Stimulated activated memory B cell treated with anti-CD40 and anti-IgM and Interleukin-4, amounts not matched to agents 10 μg/mL and 1 μg/mL and 100 μg/mL, for 72 hours (primary cell): ENCODE measurements at regions not wholly inside any gene's neighbourhood (a gene's known extent, or its start where the extent isn't known, plus 50 kb on each side); places are given as distances from the start of the nearest gene placed in this dataset.

Experiments
- ATAC-seq: fragments of 150-1000 bp; cut with Tn5 transposase; 2 replicates; pipeline ENCODE4 v1.10.0; 2021
- H3K27ac Mint-ChIP-seq: one replicate; pipeline ENCODE4 v1.8.0; 2022; ENCODE audit warnings: mild to moderate bottlenecking, mixed read lengths
- H3K27me3 Mint-ChIP-seq: one replicate; pipeline ENCODE4 v1.8.0; 2022; ENCODE audit warnings: mixed read lengths
- H3K36me3 Mint-ChIP-seq: one replicate; pipeline ENCODE4 v1.8.0; 2022; ENCODE audit warnings: mixed read lengths
- H3K4me1 Mint-ChIP-seq: one replicate; pipeline ENCODE4 v1.8.0; 2022; ENCODE audit warnings: mixed read lengths
- H3K4me3 Mint-ChIP-seq: one replicate; pipeline ENCODE4 v1.8.0; 2022; ENCODE audit warnings: mild to moderate bottlenecking, moderate library complexity, mixed read lengths
- H3K9me3 Mint-ChIP-seq: one replicate; pipeline ENCODE4 v1.8.0; 2022; ENCODE audit warnings: mixed read lengths

DNA sequence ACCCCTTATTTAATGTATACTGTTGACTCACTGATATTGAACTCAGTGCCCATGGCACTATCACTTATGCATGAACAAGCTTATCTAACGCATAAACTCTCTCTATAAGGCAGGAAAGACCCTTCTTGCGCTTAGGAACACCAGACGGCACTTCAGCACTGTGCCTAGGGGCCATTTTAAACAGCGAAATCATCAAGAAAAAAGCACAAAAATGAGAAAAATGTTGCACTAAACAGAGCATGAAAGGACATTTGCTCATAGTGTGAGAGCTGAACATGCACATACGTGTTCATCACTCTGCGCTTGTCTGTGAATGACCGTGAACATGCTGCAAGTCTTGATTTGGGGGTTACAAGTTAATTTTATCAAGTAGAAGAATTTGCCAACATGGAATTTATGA, 109.6 kb downstream of the WDR11 start:
- H3K27ac Mint-ChIP-seq = no peak overlapping the region
- no peaks in the 10 kb centered on the region for H3K4me1 Mint-ChIP-seq
- no peaks in the 10 kb centered on the region for H3K9me3 Mint-ChIP-seq
- no peaks in the 10 kb centered on the region for H3K36me3 Mint-ChIP-seq
- H3K4me3 Mint-ChIP-seq = no peak overlapping the region
- peaks cover 11% of the 10 kb centered on the region for H3K27me3 Mint-ChIP-seq
- no peak for ATAC-seq

GRCh38 chr10:120961795-120962755, 110.9 kb downstream of the WDR11 start:
- Mint-ChIP-seq H3K27me3 (peaks cover 11% of the 10 kb centered on the region), H3K36me3 (no peaks in the 10 kb centered on the region), H3K4me1 (no peaks in the 10 kb centered on the region), H3K9me3 (no peaks in the 10 kb centered on the region), H3K4me3 (no peak overlapping the region), H3K27ac (no peak overlapping the region)
- ATAC-seq = no peak

DNA sequence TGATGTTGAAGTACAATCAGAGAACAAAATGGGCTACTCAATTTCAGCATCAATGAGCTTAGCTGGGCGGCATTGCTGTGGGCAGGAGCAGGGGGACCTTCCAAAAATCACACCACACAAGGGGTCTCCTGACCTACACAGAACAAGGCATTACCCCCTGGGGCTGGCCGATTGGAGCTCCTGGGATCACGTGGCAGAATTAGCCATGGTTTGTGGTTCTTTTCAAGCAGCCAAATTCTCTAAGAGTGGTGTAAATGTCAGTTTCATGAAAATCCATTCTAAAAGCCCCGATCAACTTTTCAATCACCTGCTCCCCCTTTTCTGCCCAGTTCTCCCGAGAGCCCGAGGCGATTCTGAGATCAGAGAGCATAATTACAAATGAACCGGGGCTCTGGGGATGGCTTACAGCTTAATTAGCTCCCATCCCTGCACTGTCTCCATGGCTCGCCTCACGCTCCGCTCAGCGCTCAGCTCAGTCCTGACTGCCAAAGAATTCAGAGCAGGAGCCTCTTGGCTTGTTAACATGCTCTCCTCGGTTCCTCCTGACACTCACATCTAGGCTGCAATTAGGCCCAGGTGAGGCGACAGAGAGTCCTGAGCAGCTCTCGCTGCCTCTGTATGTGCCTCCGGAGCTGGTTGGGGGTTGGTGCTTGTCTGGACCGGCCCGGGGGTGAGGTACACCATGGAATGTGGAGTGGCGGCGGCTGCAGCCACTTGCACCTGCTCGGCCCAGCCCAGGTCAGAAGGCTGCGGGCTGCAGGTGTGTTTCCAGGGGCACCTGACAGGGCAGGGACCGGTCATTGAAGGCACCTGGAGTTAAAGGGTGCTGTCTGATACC, 111.8 kb downstream of the WDR11 start:
- Mint-ChIP-seq H3K36me3 (no peaks in the 10 kb centered on the region), H3K9me3 (peaks cover 2% of the 10 kb centered on the region), H3K27ac (no peak overlapping the region), H3K4me3 (no peak overlapping the region), H3K4me1 (no peaks in the 10 kb centered on the region), H3K27me3 (peaks cover 11% of the 10 kb centered on the region)
- no peak for ATAC-seq

DNA sequence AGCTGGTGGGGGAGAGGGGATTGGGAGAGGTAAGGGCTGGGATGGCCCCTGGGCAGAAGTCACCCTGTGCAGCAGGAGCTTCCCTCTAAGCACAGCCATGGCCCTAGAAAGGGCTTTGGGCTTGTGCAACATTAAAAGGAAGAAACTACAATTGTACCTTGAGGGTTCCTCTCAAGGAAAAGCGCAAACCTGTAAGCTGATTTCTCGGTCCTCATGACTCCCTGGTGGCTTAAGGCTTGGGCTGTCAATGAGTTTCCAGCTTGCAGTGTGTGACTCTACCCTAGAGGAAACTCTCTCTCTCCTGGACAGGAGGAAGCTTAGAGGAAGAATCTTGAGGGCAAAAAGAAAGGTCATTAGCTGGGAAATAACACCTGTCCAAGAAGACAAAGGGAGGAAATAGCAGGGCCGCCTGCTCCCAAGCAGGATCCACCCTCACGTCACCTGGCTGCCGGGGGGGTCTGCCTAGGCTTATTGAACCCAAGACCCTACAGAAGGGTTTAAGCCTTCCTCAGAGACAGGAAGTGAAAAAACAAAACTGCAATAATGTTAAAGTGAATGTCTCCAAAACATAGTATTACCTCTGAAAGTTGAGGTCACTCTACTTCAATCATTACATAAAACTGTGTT, 112.5 kb downstream of the WDR11 start:
- H3K9me3 Mint-ChIP-seq = peaks cover 2% of the 10 kb centered on the region
- H3K36me3 Mint-ChIP-seq = no peaks in the 10 kb centered on the region
- peaks cover 12% of the 10 kb centered on the region for H3K27me3 Mint-ChIP-seq
- H3K4me1 Mint-ChIP-seq = no peaks in the 10 kb centered on the region
- ATAC-seq = no peak
- H3K27ac Mint-ChIP-seq = no peak overlapping the region
- no peak overlapping the region for H3K4me3 Mint-ChIP-seq

- no peaks in the 10 kb centered on the region for H3K36me3 Mint-ChIP-seq
- peaks cover 22% of the 10 kb centered on the region for H3K27me3 Mint-ChIP-seq
- peaks cover 2% of the 10 kb centered on the region for H3K9me3 Mint-ChIP-seq
- H3K4me1 Mint-ChIP-seq = no peaks in the 10 kb centered on the region
- no peak overlapping the region for H3K27ac Mint-ChIP-seq
- H3K4me3 Mint-ChIP-seq = no peak overlapping the region
- no peak for ATAC-seq
Observed at GRCh38 chr10:120966657-120967045, 115.5 kb downstream of the WDR11 start.

- H3K4me3 Mint-ChIP-seq = no peak overlapping the region
- no peak for ATAC-seq
- H3K27ac Mint-ChIP-seq = no peak overlapping the region
- no peaks in the 10 kb centered on the region for H3K36me3 Mint-ChIP-seq
- peaks cover 5% of the 10 kb centered on the region for H3K9me3 Mint-ChIP-seq
- H3K4me1 Mint-ChIP-seq = no peaks in the 10 kb centered on the region
- peaks cover 13% of the 10 kb centered on the region for H3K27me3 Mint-ChIP-seq
Observed at GRCh38 chr10:120969219-120969645, 118.1 kb downstream of the WDR11 start.

DNA sequence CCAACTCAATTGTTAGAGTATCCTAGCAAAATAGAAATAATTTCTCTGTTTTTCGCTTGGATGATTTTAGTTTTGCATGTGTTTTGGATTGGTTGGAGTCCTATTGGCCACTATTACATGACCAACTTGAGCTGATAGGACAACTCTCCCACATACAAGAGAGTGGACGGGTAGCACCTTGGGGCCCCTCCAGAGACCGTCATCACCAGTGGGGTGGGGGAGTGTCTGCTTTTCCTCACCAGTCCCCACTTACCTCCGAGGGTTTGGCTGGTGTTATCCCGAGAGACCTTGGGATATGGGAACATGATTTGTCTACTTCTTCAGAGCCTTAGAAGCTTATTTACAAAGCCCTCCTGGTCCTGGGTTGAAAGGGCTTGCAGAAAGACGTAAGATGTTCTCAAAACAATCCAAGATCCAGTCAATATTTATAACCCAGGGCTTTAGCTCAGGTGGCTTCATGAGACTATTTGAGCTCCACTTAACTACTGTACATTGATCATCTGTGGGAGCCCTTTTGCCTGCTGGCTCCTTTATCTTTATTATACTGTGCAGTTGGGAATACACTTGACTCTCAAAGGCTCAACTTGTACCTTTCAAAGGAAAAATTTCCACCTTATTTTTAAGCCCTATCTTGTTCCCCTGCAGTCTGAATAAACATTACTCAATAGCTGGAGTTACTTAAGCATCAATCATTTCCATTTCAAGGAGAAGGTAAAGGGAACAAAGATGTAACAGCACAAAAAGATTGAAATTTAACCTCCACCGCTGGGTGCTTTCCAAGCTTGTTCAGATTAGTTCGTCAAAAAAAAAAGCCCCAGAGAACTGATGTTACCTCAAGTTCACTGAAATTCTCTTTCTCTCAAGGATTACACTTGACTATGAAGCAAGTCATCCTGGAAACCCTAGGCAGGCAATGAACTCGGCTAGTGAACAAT, 119.7 kb downstream of the WDR11 start:
- Mint-ChIP-seq H3K4me1 (no peaks in the 10 kb centered on the region), H3K36me3 (no peaks in the 10 kb centered on the region), H3K27ac (no peak overlapping the region), H3K4me3 (no peak overlapping the region), H3K9me3 (peaks cover 12% of the 10 kb centered on the region), H3K27me3 (peaks cover 22% of the 10 kb centered on the region)
- no peak for ATAC-seq

GRCh38 chr10:120971671-120972070, 120.5 kb downstream of the WDR11 start:
- ATAC-seq = no peak

DNA sequence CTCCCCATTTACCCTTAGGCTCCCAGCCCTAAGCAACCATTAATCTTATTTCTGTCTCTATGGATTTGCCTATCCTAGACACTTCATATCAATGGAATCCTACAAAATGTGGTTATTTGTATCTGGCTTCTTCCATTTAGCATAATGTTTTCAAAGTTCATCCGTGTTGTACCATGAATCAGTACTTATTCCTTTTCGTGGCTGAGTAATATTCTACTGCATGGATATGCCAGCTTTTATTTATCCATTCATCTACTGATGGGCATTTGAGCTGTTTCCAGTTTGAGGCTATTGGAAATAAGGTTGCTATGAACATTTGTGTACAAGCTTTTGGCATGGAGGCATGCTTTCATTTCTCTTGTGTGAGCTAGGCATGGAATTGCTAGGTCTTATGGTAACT, 121.1 kb downstream of the WDR11 start:
- Mint-ChIP-seq H3K36me3 (no peaks in the 10 kb centered on the region), H3K9me3 (peaks cover 15% of the 10 kb centered on the region), H3K27ac (no peak overlapping the region), H3K27me3 (peaks cover 30% of the 10 kb centered on the region), H3K4me1 (no peaks in the 10 kb centered on the region), H3K4me3 (no peak overlapping the region)
- no peak for ATAC-seq

More at GRCh38 chr10:120971671-120972070, 120.5 kb downstream of the WDR11 start:
- peaks cover 25% of the 10 kb centered on the region for H3K27me3 Mint-ChIP-seq
- no peaks in the 10 kb centered on the region for H3K36me3 Mint-ChIP-seq
- no peak overlapping the region for H3K27ac Mint-ChIP-seq
- H3K4me1 Mint-ChIP-seq = no peaks in the 10 kb centered on the region
- no peak overlapping the region for H3K4me3 Mint-ChIP-seq
- peaks cover 14% of the 10 kb centered on the region for H3K9me3 Mint-ChIP-seq

GRCh38 chr10:120975072-120975867, 124.1 kb downstream of the WDR11 start:
- H3K9me3 Mint-ChIP-seq = peaks cover 13% of the 10 kb centered on the region
- H3K4me1 Mint-ChIP-seq = no peaks in the 10 kb centered on the region
- H3K27ac Mint-ChIP-seq = no peak overlapping the region
- no peak for ATAC-seq
- H3K36me3 Mint-ChIP-seq = no peaks in the 10 kb centered on the region
- H3K27me3 Mint-ChIP-seq = peaks cover 35% of the 10 kb centered on the region
- H3K4me3 Mint-ChIP-seq = no peak overlapping the region

DNA sequence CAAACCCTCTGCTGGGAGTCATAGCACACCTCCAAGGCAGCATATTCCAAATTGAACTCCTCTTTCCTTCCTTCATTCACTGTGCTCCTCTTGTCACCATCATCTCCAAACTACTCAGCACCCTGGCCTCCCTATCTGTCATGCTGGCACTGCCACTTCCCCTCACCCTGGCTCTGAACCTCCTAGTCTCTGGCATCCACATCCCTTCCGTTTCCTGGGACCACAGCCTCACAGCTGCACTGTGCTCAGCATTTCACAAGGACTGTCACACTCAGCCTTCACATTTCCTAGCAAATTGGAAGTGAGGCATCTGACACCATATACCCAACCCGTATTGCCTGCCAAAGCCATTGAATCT, 124.7 kb downstream of the WDR11 start:
- Mint-ChIP-seq H3K4me1 (no peaks in the 10 kb centered on the region), H3K36me3 (no peaks in the 10 kb centered on the region), H3K4me3 (no peak overlapping the region), H3K27ac (no peak overlapping the region), H3K9me3 (peaks cover 13% of the 10 kb centered on the region), H3K27me3 (peaks cover 41% of the 10 kb centered on the region)
- ATAC-seq = no peak

DNA sequence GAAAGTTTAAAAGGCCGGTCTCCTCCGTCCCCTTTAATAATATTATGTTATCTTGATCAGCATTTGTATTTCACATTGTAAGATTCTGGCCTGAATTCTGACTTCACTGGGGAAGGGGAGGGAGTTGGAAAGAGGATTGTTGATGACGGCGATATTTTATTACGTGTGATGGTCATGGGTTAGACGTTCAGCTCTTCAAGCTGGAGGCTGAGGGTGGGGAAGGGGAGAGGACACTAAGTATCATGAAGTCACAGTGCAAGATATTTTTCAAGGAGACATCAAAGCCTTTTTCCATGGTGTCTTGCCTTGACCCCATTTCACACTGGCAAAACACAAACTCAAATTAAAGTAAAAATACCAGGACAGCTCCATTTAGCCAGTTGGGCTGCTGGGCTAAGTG, 126.7 kb downstream of the WDR11 start:
- Mint-ChIP-seq H3K36me3 (no peaks in the 10 kb centered on the region), H3K4me1 (no peaks in the 10 kb centered on the region), H3K9me3 (peaks cover 13% of the 10 kb centered on the region), H3K4me3 (no peak overlapping the region), H3K27ac (no peak overlapping the region), H3K27me3 (peaks cover 52% of the 10 kb centered on the region)
- ATAC-seq = no peak

GRCh38 chr10:120978589-120979252, 127.6 kb downstream of the WDR11 start:
- Mint-ChIP-seq H3K27ac (no peak overlapping the region), H3K4me1 (no peaks in the 10 kb centered on the region), H3K27me3 (peaks cover 61% of the 10 kb centered on the region), H3K9me3 (peaks cover 13% of the 10 kb centered on the region), H3K36me3 (no peaks in the 10 kb centered on the region), H3K4me3 (no peak overlapping the region)
- no peak for ATAC-seq
